ENCODE measurements at regions not wholly inside any gene's neighbourhood (a gene's known extent, or its start where the extent isn't known, plus 50 kb on each side); places are given as distances from the start of the nearest gene placed in this dataset.

GRCh38 chr5:77907786-77908185, 131.6 kb upstream of the TBCA start:
- Mint-ChIP-seq H3K36me3 (no peaks in the 10 kb centered on the region), H3K4me1 (peaks cover 21% of the 10 kb centered on the region), H3K4me3 (no peak overlapping the region), H3K9me3 (0 out of 2 replicates have a peak, but pooled peaks cover 3% of the 10 kb centered on the region), H3K27ac (no peak overlapping the region), H3K27me3 (ENCODE audit: low read depth) (peaks cover 23% of the 10 kb centered on the region)
- CTCF ChIA-PET: interaction anchor here (0.6 kb wide), 1 partner anchor 83 kb away, joined by 3 read pairs; no protein-coding TSS in a partner anchor
- ATAC-seq (no peak), DNase-seq (ENCODE audit: low spot score) (no peak)
- TF ChIP-seq, protein P1, sequence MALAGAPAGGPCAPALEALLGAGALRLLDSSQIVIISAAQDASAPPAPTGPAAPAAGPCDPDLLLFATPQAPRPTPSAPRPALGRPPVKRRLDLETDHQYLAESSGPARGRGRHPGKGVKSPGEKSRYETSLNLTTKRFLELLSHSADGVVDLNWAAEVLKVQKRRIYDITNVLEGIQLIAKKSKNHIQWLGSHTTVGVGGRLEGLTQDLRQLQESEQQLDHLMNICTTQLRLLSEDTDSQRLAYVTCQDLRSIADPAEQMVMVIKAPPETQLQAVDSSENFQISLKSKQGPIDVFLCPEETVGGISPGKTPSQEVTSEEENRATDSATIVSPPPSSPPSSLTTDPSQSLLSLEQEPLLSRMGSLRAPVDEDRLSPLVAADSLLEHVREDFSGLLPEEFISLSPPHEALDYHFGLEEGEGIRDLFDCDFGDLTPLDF (CRISPR knock-in tag; IDR thresholded peaks at IDR 0.05): no peak
- TF ChIP-seq ZNF512 (CRISPR knock-in tag; IDR thresholded peaks at IDR 0.05; ENCODE audit: borderline replicate concordance) (no peak), ZNF121 (CRISPR knock-in tag; IDR thresholded peaks at IDR 0.05) (peak; percentile 42; the same call in 1 of the 2 replicates)
- POLR2A ChIA-PET: interaction anchor here (0.6 kb wide), 1 partner anchor 722 kb away, joined by 4 read pairs; no protein-coding TSS in a partner anchor

GRCh38 chr5:77906806-77907205, 130.7 kb upstream of the TBCA start:
- DNase-seq (ENCODE audit: low spot score) (no peak), ATAC-seq (no peak)
- no peaks in the 10 kb centered on the region for H3K36me3 Mint-ChIP-seq
- no peak for TF ChIP-seq SOX15 (CRISPR knock-in tag; IDR thresholded peaks at IDR 0.05)
- TF ChIP-seq ESRRA (CRISPR knock-in tag; IDR thresholded peaks at IDR 0.05; ENCODE audit: borderline replicate concordance): no peak
- no peak for TF ChIP-seq CBFB (CRISPR knock-in tag; IDR thresholded peaks at IDR 0.05; ENCODE audit: low read depth)
- TF ChIP-seq AR (CRISPR knock-in tag; IDR thresholded peaks at IDR 0.05): no peak
- H3K27me3 Mint-ChIP-seq (ENCODE audit: low read depth): peaks cover 14% of the 10 kb centered on the region
- 0 out of 2 replicates have a peak, but pooled peaks cover 3% of the 10 kb centered on the region for H3K9me3 Mint-ChIP-seq
- no peak overlapping the region for H3K4me3 Mint-ChIP-seq
- H3K27ac Mint-ChIP-seq: peak overlapping the region; percentile 62; the same call in 1 of the 2 replicates
- ChIA-PET CTCF (no interaction called here), POLR2A (no interaction called here)
- peaks cover 12% of the 10 kb centered on the region for H3K4me1 Mint-ChIP-seq

DNA sequence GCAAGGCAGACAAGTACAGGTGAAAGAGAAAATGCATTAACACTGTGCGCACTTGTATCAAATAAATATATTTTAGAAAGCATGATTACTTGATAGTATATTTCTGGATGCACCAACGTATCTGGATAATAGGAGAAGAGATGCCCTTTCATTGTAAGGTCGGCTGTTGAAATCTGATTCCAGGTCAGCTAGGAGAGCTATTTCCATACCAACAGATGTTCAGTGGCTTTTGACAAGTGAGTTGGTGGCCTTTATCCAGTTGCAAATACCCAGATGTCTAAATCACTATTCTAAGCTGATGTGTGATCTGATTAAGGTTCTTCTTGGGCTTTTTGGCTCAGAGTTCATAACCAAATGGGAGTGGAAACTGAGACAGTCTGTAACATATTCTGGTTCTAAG, 128.2 kb upstream of the TBCA start:
- H3K4me1 Mint-ChIP-seq: peaks cover 4% of the 10 kb centered on the region; the same call in 1 of the 2 replicates
- TF ChIP-seq TEAD1 (CRISPR knock-in tag; IDR thresholded peaks at IDR 0.05) (no peak), ELF4 (CRISPR knock-in tag; IDR thresholded peaks at IDR 0.05; ENCODE audit: low read depth) (no peak), NR1H2 (CRISPR knock-in tag; IDR thresholded peaks at IDR 0.05) (no peak), ATF1 (CRISPR knock-in tag; IDR thresholded peaks at IDR 0.05) (no peak)
- H3K9me3 Mint-ChIP-seq: 0 out of 2 replicates have a peak, but pooled peaks cover 3% of the 10 kb centered on the region
- H3K4me3 Mint-ChIP-seq: no peak overlapping the region
- ATAC-seq (no peak), DNase-seq (ENCODE audit: low spot score) (no peak)
- ChIA-PET CTCF (interaction anchor here (1.0 kb wide), 1 partner anchor 224 kb away, joined by 3 read pairs; no protein-coding TSS in a partner anchor), POLR2A (no interaction called here)
- no peaks in the 10 kb centered on the region for H3K36me3 Mint-ChIP-seq
- H3K27ac Mint-ChIP-seq: no peak overlapping the region
- peaks cover 10% of the 10 kb centered on the region for H3K27me3 Mint-ChIP-seq (ENCODE audit: low read depth)

DNA sequence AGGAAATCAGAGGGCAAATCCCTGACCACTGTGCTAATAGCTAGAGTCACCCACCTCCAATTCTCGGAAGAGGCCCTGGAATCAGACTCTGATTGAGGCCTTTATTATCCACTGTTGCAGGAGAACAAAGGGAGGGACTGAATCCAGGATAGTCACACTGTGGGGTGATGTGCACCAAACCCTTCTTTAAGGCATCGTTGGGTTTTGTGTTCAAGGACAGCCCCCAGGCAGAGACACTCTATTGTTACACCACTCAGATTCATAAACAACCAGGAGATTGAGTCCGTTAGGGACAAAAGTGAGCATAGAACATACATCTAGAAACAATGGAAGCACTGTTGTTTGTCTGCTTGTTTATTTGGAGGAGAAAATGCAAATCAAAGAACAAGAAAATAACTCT, 124.6 kb upstream of the TBCA start:
- no peaks in the 10 kb centered on the region; the same call in 1 of the 2 replicates for H3K27me3 Mint-ChIP-seq (ENCODE audit: low read depth)
- ChIA-PET CTCF (no interaction called here), POLR2A (no interaction called here)
- H3K4me1 Mint-ChIP-seq: peaks cover 4% of the 10 kb centered on the region; the same call in 1 of the 2 replicates
- no peak overlapping the region for H3K4me3 Mint-ChIP-seq
- H3K36me3 Mint-ChIP-seq: no peaks in the 10 kb centered on the region
- H3K9me3 Mint-ChIP-seq: no peaks in the 10 kb centered on the region
- DNase-seq (ENCODE audit: low spot score) (no peak), ATAC-seq (no peak)
- H3K27ac Mint-ChIP-seq: no peak overlapping the region
- TF ChIP-seq FOXK1 (CRISPR knock-in tag; IDR thresholded peaks at IDR 0.05) (no peak), TEAD1 (CRISPR knock-in tag; IDR thresholded peaks at IDR 0.05) (no peak), ZNF219 (CRISPR knock-in tag; IDR thresholded peaks at IDR 0.05; ENCODE audit: borderline replicate concordance) (no peak), ZNF138 (CRISPR knock-in tag; conservative IDR thresholded peaks at IDR 0.05) (no peak), RELA (CRISPR knock-in tag; IDR thresholded peaks at IDR 0.05; ENCODE audit: borderline replicate concordance) (no peak), ARID4B (CRISPR knock-in tag; IDR thresholded peaks at IDR 0.05; ENCODE audit: borderline replicate concordance) (no peak), ZNF263 (CRISPR knock-in tag; IDR thresholded peaks at IDR 0.05; ENCODE audit: low read depth) (no peak)
- TF ChIP-seq, protein P2, sequence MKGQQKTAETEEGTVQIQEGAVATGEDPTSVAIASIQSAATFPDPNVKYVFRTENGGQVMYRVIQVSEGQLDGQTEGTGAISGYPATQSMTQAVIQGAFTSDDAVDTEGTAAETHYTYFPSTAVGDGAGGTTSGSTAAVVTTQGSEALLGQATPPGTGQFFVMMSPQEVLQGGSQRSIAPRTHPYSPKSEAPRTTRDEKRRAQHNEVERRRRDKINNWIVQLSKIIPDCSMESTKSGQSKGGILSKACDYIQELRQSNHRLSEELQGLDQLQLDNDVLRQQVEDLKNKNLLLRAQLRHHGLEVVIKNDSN (CRISPR knock-in tag; IDR thresholded peaks at IDR 0.05): no peak
